Urothelium cell line (cell line): ENCODE measurements at regions not wholly inside any gene's neighbourhood (a gene's known extent, or its start where the extent isn't known, plus 50 kb on each side); places are given as distances from the start of the nearest gene placed in this dataset.
A peak's percentile ranks its signal among the peaks of the same experiment; 100 is the strongest.
"Not testable (repeated sequence)": the region's sequence is repeated elsewhere in the genome, so short reads cannot be mapped to it uniquely, and the experiment has no call there.

Experiments used
- DNase-seq: peaks from one replicate; pipeline ENCODE4 v3.0.0; 2011; ENCODE audit warnings: low spot score, mixed read lengths
- FAIRE-seq: peaks from 2 replicates; lab custom pipeline; 2011; peaks lifted over from hg19 to GRCh38; lab: Jason Lieb, UNC

DNA sequence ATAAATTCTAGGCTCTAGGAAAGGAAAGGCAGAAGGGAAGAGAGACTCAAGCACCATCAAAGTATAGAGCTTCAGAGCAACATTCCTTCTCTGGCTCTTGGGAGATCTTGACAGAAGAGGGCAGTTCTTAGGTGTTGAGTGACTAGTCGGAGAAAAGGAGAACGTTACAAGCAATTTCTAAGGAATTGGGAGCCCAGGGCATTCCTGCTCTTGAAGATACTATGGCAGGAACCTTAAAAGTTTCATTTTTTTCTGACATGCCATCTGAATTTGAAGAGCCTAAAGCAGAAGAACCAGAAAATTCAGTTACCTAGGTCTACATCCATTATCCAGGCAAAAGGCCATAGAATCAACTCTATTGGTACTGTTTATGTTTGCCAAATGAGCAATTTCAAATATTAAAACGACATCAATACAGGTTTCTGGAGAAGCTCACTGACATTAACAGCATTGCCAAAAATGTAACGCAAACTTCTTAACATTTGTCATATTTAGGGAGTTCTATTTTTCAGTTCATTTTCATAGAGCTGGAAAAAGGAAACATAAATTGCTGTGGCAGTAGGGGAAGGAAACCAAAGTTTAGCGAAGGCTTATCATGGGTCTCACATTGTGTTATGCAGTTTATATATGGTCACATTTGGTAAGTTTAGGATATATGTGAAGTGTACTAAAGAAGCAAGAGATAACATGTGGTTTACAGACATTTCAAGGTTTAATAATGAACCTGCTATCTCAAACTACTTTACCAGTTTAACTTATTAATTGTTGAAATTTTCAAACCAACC is 210.1 kb upstream of the NRIP1 start:
- FAIRE-seq (no peak), DNase-seq (no peak)

DNA sequence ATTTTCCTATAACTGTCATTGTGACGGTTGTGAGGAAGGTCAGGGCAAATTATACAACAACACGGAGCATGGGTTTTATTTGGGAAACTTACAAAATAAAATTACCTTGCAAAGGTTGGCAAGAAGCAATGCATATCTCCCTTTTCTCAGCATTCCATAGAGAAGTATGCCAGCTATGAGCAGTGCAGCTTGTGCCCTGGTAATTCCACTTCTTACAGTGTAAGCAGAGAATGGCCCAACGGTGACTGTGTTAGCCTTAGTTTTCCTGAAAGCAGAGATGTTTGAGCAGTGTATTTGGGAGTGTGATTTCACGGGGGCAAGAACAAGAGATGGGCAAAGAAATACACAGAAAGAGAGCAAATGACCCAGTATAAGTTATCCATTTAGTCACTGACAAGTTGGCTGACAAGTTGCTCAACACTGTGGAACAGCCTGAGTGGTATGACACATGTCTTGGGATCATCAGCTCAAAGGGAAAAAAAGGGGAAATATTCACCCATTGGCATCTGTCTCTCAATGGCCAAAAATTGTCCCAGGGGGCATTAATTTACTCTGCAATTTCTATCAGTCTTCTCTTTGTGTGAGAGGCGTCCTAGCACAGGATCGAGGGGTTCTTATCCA is 210.9 kb upstream of the NRIP1 start:
- DNase-seq = no peak
- FAIRE-seq = no peak

DNA sequence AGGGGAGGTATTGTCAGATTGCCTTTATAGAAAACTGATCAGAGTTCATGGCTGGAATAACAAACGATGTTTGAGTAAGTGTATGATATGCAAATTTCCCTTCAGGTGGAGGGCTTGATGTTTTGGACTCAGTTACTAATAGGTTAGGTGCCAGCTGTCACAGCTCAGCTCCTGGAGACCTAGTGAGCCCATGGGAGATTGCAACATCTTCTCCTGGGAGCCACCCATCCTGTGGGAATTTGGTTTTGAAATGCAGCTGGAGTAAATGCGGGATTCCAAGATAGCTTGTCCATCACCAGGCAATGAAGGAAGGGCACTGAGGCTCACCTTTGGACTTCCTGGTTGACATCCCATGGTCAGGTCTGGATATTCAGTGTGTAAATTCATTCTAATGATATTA is 211.4 kb upstream of the NRIP1 start:
- no peak for DNase-seq
- no peak for FAIRE-seq

DNA sequence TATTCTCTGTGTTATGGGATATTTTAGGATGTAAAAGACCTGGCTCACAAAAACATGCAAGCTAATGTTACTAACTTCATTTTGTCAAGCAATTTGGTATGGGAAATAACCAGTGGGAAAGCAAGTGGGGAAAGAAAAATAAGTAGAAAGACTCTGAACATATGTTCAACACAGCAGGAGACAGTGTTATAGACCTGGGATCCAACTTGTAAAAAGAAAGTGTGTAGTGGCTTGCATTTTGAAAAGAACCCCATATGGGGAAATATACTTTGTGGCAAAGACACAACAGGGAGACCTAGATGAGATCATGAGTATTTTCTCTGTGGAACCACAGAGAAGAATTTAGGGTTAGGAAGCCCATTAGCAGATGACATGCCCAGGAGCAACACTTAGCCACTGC is 212.7 kb upstream of the NRIP1 start:
- FAIRE-seq (no peak), DNase-seq (no peak)

DNA sequence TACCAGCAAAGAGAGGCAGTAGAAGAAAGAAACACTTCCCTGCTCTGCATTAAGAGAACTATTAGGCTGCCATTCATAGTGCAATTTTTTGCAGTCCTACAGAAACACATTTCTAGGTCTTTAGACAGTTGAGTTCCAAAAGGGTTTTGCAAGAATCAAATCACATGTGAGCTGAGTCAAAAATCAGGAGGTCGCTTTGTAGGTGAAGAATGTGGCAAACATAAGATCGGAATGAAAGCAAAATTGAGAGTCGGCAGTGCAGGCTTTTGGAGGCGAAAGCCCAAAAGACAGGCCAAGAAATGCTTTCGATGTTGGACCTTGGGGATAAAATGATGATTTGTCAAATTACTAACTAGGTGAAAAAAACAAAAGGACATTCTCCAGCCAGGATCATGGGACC is 213.5 kb upstream of the NRIP1 start:
- no peak for FAIRE-seq

DNA sequence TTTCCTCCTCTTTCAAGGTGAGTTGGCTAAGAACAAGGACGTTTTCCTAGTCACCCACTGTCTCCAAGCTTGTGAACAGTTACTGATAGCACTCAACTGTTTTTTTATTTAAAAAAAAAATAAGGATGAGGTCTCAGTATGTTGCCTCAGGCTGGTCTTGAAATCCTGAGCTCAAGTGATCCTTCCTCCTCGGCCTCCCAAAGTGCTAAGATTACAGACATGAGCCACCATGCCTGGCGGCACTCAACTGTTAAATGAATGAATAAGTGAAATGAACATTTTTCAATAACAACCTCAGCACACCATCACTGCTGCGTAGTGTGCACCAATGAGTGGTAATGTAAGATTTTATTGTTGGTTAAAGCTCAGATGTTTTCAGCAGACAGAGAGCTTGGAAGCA is 214.1 kb upstream of the NRIP1 start:
- DNase-seq = no peak
- FAIRE-seq = no peak

More for the DNA sequence above, 213.5 kb upstream of the NRIP1 start:
- DNase-seq = no peak

DNA sequence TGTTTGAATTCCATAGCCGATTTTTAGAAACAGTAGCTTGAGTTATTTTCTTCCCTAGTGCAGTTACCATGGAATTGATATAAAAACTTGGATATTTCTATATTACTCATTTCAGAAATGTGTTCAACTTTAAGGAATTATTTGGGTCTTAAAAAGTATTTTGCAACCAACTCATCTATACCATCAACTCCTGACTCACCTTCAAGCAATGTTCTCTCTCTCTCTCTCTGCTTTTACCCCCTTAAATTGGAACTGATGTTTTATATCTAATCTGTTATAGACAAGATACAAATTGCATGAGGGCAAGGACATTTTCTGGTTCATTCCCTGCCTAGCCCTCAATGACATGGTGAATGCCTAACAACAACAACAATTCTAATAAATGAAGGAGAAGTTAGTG is 214.7 kb upstream of the NRIP1 start:
- no peak for DNase-seq
- FAIRE-seq = no peak

DNA sequence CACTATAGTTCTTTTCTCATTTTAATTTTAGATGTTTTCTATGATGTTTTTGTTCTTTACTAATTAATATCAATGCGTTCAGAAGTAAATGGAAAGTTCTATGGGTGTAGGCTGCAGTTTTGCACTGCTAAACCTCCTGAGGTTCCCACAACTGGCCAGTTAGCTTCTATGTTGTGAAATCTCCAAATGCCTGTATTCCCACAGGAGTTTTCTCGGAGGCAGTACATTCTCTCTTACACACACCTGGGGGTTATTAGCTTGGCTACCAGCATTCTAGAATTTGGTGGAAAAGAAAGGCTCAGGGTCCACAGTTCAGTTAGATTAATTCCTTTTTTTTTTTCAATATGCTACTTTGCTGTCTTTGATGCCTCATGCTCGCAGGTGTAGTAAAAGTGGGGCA is 216.9 kb upstream of the NRIP1 start:
- DNase-seq (no peak), FAIRE-seq (no peak)

DNA sequence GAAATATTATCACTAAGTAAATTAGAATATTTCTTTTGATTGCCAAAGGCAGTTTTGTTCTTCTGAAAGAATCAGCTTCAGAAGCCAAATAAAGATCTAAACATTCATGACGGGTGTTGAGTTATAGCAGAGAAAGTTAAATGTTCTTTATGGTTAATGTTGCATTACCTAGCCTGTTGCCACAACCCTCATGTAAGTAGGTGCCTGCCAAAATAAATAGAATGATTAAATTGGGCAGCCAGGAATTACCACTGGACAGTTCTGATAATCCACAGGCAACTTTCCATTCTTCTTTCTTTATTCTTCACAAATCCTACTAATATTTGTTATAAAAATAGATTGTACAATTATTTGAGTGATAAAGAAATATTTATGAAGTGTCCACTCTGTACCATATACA is 217.9 kb upstream of the NRIP1 start:
- FAIRE-seq (no peak), DNase-seq (no peak)

DNA sequence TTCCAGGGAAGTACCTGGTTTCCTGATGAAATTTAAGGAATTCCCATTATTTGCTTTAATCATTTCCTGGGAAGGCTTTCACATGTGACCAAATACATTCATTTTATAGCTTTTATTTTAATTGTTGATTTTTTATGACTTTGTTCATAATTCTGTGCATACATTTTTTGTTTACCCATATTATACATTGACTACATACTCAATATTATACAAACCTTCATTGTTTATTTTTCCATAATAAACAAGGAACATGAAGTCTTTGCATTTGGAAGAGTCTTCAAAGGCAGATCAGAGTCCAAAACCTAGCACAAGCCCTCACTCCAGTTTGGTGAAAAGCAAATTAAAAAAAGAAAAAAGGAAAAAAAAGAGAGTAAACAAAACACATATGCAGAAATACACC is 218.3 kb upstream of the NRIP1 start:
- FAIRE-seq = no peak
- DNase-seq = no peak

DNA sequence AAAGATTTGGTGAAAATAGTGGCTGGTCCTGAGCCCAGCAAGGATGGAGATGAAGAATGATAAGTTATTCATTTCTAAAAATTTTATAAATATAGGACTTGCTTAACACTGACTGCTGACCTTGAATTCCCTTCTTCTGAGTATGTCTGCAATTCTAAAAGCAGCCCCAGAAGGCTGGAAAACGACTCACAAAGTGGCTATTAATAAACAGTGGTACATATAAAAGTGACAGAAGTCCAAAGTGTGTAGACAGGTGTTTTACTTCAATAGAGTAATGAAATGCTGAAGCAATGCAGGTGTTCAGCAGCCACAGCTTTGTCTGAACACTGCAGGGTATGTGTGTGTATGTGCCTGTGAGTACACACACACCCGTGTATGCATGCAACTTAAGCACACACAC is 219.0 kb upstream of the NRIP1 start:
- no peak for FAIRE-seq

DNA sequence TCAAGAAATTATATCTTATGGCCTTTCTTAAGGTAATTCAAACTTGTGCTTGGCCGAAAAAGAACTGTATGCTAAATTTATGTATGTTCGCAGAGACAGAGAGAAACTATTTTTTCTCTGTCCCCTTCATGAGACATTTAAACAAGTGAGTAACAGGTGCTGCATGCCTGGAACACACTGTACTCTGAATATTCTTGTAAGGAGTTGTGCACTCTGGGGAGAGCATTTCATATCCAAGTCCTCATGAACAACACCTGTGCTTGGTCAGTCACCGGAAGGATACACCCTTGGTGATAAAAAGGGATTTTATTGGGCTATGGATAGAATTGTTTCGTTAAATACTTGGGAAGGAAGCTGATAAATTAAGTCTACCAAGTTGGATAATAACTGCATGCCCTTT is 220.8 kb upstream of the NRIP1 start:
- DNase-seq (no peak), FAIRE-seq (no peak)

More for the DNA sequence above, 219.0 kb upstream of the NRIP1 start:
- no peak for DNase-seq

DNA sequence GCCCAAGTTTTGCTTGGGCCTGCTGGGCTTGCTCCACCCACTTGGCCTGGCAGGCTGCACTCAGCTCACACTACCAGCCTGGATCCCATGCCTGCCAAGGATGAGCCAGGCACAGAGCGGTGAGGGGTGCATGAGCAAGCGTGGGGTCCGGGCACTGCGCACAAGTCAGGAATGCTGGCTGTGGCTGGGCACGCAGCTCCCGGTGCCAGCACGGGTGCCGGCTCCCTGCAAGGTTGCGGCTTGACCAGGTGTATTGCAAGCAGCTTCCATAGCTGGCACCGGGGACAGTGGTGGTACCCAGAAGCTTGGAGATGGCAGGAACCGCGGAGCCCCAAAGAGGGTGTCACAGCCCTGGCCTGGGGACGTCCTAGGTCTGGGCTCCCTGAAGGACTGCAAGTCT is 224.4 kb upstream of the NRIP1 start:
- FAIRE-seq = no peak
- DNase-seq = no peak

DNA sequence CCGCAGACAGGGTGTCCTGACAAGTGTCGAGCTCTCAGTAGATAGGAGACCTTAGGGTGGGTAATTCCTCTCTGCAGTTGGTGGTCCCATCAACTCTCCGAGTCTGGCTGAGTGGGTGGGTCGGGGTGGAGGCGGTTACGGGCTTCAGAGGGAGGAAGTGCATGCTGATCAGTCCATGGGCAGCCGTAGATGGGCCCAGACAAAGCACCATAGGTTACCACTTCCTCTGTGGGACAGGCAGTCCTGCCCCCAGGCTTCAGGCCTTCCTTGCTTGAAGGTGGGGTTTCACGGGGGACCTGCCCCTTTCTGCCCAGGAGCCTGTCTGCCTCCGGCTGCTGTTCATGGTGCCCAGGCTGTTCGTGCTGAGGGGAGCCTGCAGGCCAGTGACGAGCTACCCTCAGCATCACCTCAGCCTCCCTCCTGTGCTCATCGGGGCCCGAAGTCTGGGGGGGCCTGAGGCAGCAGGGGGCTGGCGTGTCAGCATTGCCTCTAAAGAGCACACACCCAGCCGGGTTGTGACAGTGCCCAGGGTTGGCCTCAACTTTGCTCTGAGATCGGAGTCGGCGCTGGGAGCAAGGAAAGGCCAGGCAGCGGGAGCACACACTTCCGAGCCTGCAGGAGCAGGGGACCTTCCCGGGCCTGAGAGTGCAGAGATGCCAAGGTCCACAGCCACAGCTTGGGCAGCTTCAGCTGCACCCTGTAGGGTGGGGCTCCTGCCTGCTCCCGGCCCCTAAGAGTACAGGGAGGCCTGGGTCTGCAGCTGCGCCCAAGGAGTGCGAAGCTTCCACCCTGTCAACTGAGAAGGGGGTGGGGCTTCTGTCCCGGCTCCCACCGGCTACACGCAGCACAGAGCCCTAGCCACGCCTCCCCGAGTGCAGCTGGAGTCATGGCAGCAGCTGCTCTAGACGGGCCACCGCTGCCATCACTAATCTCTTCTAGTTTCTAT is 225.4 kb upstream of the NRIP1 start:
- FAIRE-seq (no peak), DNase-seq (no peak)

DNA sequence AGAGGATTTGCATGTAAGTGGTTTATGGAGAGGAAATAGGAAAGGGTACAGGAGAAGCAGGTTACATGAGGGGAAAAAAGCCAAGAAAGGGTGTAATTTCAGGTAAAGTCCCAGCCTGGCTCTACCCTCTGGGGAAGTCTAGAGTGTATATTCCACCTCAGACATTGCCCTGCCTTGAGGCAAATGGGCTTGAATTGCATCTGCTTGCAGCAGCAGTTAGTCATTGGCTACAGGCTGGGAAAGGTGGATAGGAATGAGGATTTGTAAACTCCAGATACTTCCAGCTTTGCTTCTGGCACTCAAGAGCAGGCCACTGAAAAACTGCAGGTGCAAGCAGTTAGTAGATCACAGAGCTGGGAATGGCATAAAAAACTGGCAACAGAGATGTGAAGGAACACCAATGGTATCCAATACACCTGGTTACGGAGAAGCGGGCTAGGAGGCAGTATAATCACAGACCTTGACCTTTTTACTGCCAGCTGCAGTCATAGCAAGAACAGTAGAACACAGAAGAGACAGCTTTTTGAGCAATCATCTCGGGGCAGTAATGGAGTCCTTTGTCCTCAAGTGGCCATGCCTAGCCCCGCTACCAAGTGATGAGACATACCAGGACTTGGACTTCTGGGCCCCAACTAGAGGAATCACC is 226.9 kb upstream of the NRIP1 start:
- DNase-seq (no peak), FAIRE-seq (no peak)

DNA sequence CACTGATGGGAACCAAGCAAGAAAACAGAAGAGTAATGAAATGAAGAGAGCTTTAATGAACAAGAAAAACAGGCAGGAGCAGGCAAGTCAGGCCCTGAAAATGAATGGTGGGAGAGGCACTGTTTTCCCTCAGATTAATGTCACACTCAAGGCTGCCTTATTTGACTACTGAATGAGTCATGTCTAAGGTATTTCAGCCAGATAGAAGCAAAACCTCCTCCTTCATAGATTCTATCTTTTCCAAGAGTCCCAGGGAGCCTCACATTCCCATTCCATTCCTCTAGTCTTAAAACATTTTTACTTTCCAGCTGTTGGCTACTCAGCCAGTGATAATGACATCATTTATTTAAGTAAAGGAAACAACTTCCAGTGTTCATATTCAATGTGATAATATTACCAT is 228.4 kb upstream of the NRIP1 start:
- DNase-seq = peak; percentile 69
- FAIRE-seq = peak; percentile 52

DNA sequence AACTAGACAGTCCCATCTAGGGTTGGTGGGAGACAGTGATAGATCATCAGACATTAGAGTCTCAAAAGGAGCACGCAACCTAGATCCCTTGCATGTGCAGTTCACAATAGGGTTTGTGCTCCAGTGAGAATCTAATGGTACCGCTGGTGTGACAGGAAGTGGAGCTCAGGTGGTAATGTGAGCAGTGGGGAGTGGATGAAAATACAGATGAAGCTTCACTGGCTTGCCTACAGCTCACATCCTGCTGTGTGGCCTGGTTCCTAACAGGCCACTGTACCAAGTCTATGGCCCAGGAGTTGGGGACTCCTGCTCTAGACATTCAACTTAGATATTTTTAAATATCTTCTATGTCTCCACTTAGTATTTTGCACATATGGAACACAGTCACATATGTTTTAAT is 231.1 kb upstream of the NRIP1 start:
- DNase-seq (no peak), FAIRE-seq (no peak)

DNA sequence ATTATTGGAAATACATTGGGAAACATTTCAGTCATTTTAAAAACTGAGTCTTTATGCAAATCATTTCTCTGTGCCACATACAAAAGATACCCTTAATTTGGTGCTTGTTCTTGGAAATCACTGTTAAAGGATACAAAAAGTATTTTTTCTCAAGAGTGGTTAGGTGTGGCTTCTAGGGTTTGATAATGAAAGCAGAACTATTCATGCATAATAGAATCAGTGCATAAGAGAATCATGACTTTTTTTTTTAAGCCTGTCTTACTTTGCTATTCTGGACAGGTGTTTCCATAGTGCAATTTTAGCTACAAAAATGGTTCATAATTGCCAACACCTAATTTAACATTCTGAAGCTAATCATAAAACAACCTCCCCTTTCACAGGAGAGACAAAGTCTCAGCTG is 233.0 kb upstream of the NRIP1 start:
- DNase-seq = no peak
- FAIRE-seq = no peak

DNA sequence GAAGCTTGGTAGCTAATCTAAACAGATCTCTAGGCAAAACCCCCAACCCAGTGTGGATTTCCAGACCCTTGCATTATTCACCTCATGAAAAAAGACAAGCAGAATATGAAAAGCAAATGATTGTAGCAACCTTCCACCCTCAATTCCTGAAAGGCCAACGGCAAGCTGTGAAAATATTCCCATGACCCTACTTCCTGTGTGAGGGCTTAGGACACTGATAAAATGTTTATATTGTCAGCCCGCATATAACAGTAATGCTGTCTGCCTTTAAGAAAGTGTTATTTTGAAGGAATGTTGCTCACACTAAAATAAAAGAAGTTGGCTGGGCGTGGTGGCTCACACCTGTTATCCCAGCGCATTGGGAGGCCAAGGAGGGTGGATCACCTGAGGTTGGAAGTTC is 233.5 kb upstream of the NRIP1 start:
- FAIRE-seq = no peak
- DNase-seq = no peak

DNA sequence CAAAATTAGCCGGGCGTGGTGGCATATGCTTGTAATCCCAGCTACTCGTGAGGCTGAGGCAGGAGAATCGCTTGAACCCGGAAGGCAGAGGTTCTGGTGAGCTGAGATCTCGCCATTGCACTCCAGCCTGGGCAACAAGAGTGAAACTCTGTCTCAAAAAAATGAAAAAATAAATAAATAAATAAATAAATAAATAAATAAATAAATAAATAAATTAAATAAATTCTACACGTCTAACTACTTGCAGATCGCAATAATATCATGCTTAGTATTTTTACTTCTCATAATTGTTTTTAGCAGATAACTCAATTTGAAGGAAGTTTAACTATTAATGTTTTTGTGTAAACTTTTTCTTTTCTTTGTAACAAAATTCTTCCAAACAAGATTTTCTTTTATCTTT is 234.0 kb upstream of the NRIP1 start:
- not testable (repeated sequence) for FAIRE-seq, DNase-seq

DNA sequence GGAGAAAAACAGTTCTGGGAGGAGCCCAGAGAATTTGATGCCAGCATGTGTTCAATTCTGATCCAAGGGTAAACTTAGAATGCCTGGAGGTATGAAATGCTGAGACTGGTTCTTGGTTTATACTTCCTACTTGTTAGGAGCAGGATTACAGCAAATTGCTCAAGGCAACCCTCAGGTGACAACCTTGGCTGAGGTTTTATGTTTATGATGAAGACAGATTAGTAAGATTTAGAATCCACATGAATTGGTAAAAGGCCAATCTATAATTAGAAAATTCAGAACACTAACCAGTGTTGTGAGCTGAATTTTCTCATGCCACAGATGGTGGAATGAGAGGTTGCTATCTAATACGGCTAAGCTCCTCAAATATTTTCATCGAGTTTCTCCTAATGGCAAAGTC is 235.3 kb upstream of the NRIP1 start:
- FAIRE-seq (no peak), DNase-seq (no peak)
